Panc1 (cell line): ENCODE measurements at regions not wholly inside any gene's neighbourhood (a gene's known extent, or its start where the extent isn't known, plus 50 kb on each side); places are given as distances from the start of the nearest gene placed in this dataset.

ENCODE experiments used
- ATAC-seq: fragments of 200-7000 bp; cut with Tn5 transposase; 2 replicates; pipeline ENCODE4 v1.9.1; 2020; ENCODE audit warnings: mild to moderate bottlenecking, moderate library complexity
- BruUV-seq: library from RNA; stranded (reverse); fragments of 400-500 nt; replicated peaks from 2 replicates; lab custom pipeline; 2021; lab: Mats Ljungman, UMichigan
- CTCF ChIA-PET: fragments of 300-600 bp; sonication (Branson Sonifier 250); formaldehyde crosslinking; loops from one replicate; lab custom pipeline; 2022; ENCODE audit warnings: antibody characterized with exemption; lab: Charles Lee
- POLR2A ChIA-PET: fragments of 300-600 bp; sonication (Branson Sonifier 250); formaldehyde crosslinking; loops from one replicate; lab custom pipeline; 2022; ENCODE audit warnings: antibody characterized with exemption; lab: Charles Lee
- DNase-seq: peaks from one replicate; pipeline ENCODE4 v3.0.0-alpha.2; 2010; ENCODE audit warnings: low read depth, low spot score
- H3K27ac ChIP-seq: 2 replicates; pipeline ENCODE4 v1.5.1; 2011; ENCODE audit warnings: mild to moderate bottlenecking, low read length, inconsistent platforms
- H3K27me3 ChIP-seq: fragments of 200-500 bp; sonication (Bioruptor generic); 2 replicates; pipeline ENCODE4 v1.6.0; 2014; ENCODE audit warnings: low read length, inconsistent platforms; ENCODE audit not compliant: control insufficient read depth, insufficient read depth
- H3K36me3 ChIP-seq: fragments of 200-500 bp; sonication (Bioruptor generic); 2 replicates; pipeline ENCODE4 v1.5.1; 2014; ENCODE audit warnings: inconsistent platforms, mild to moderate bottlenecking, low read length, moderate library complexity; ENCODE audit not compliant: control insufficient read depth, insufficient read depth
- H3K4me1 ChIP-seq: 2 replicates; pipeline ENCODE4 v1.5.1; 2011; ENCODE audit warnings: inconsistent platforms, mild to moderate bottlenecking, low read length, moderate library complexity; ENCODE audit not compliant: control insufficient read depth, insufficient read depth
- H3K4me3 ChIP-seq, 2 experiments: 2 replicates each; pipeline ENCODE4 v1.5.1; 2011 to 2012; ENCODE audit warnings: low read depth in 2 of 2, low read length in 2 of 2, mild to moderate bottlenecking in 2 of 2, inconsistent platforms in 1 of 2, moderate library complexity in 1 of 2
- H3K9me3 ChIP-seq: fragments of 200-500 bp; sonication (Bioruptor generic); 2 replicates; pipeline ENCODE4 v1.5.1; 2014; ENCODE audit warnings: low read depth, mild to moderate bottlenecking, inconsistent platforms, low read length, moderate library complexity; ENCODE audit not compliant: control insufficient read depth, insufficient read depth
- POLR2AphosphoS5 ChIP-seq: IDR thresholded peaks from 2 replicates; pipeline ENCODE4 v1.6.1; 2012; ENCODE audit warnings: mild to moderate bottlenecking, low read depth, low read length, moderate library complexity
- SIN3A ChIP-seq: IDR thresholded peaks from 2 replicates; pipeline ENCODE4 v1.6.1; 2012; ENCODE audit warnings: low read depth, mild to moderate bottlenecking, low read length, moderate library complexity, borderline replicate concordance; ENCODE audit not compliant: insufficient read depth
- TCF7L2 ChIP-seq: IDR thresholded peaks from 2 replicates; pipeline ENCODE4 v1.6.1; 2011; ENCODE audit warnings: mild to moderate bottlenecking, low read depth, low read length, inconsistent platforms
- in situ Hi-C: cut with HindIII; loops from 2 replicates; pipeline ENCODE4 v1.10.0; 2016; ENCODE audit warnings: low sequenced_read_pairs, low pct_unique_long_range_greater_than_20kb
- intact Hi-C: fragments of 100-400 bp; cut with micrococcal nuclease; formaldehyde crosslinking; loops from one replicate; pipeline ENCODE4 v1.10.0; 2022; ENCODE audit not compliant: unreplicated experiment
- TF ChIP-seq, protein P1 (sequence below), 2 experiments: IDR thresholded peaks; 2 replicates each; pipeline ENCODE4 v1.6.1; 2011 to 2012; ENCODE audit warnings: low read depth in 2 of 2, control low read depth in 1 of 2, low read length in 1 of 2, mild to moderate bottlenecking in 1 of 2, moderate library complexity in 1 of 2; ENCODE audit not compliant: insufficient read depth in 1 of 2
- TF ChIP-seq, protein P2 (sequence below): fragments of 450-650 bp; IDR thresholded peaks from 2 replicates; pipeline ENCODE4 v1.5.1; 2017; ENCODE audit warnings: mild to moderate bottlenecking

DNA sequence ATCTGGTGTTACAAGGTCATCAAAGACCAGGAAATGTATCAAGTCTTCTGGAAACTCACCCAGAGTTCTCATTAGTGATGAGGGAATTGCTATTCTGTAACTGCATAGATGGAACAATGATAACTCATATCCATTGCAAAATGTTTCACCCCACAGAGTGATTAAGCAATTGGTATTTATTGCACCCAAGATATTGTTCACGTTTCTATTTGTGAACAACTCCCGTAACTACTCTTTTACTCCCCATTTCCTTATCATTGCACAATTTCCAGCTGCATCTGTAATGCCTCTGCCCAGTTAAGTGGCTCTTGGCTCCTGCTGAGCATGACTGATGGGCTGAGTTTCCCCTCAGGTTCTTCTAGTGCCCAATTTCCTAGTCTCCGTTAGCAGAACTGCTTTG, 108.7 kb upstream of the PRICKLE1 start:
- CTCF ChIA-PET, result no interaction called here
- POLR2A ChIA-PET, result no interaction called here
- no peaks in the 10 kb centered on the region for H3K27me3 ChIP-seq
- intact Hi-C loops, result no loop called here
- H3K4me3 ChIP-seq, result no peak overlapping the region
- H3K9me3 ChIP-seq, result no peaks in the 10 kb centered on the region
- in situ Hi-C loops, result no loop called here
- no peaks in the 10 kb centered on the region for H3K36me3 ChIP-seq
- no peak for DNase-seq
- H3K27ac ChIP-seq, result no peak overlapping the region
- BruUV-seq, result no TSS peak
- no peak for ATAC-seq
- TF ChIP-seq POLR2AphosphoS5, result no peak
- TF ChIP-seq TCF7L2, result no peak
- no peak for TF ChIP-seq SIN3A
- TF ChIP-seq, protein P1, sequence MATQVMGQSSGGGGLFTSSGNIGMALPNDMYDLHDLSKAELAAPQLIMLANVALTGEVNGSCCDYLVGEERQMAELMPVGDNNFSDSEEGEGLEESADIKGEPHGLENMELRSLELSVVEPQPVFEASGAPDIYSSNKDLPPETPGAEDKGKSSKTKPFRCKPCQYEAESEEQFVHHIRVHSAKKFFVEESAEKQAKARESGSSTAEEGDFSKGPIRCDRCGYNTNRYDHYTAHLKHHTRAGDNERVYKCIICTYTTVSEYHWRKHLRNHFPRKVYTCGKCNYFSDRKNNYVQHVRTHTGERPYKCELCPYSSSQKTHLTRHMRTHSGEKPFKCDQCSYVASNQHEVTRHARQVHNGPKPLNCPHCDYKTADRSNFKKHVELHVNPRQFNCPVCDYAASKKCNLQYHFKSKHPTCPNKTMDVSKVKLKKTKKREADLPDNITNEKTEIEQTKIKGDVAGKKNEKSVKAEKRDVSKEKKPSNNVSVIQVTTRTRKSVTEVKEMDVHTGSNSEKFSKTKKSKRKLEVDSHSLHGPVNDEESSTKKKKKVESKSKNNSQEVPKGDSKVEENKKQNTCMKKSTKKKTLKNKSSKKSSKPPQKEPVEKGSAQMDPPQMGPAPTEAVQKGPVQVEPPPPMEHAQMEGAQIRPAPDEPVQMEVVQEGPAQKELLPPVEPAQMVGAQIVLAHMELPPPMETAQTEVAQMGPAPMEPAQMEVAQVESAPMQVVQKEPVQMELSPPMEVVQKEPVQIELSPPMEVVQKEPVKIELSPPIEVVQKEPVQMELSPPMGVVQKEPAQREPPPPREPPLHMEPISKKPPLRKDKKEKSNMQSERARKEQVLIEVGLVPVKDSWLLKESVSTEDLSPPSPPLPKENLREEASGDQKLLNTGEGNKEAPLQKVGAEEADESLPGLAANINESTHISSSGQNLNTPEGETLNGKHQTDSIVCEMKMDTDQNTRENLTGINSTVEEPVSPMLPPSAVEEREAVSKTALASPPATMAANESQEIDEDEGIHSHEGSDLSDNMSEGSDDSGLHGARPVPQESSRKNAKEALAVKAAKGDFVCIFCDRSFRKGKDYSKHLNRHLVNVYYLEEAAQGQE (IDR thresholded peaks at IDR 0.05; ENCODE audit: insufficient read depth in 1 of 2, low read depth in 2 of 2, low read length in 1 of 2), result no peak
- TF ChIP-seq, protein P2, sequence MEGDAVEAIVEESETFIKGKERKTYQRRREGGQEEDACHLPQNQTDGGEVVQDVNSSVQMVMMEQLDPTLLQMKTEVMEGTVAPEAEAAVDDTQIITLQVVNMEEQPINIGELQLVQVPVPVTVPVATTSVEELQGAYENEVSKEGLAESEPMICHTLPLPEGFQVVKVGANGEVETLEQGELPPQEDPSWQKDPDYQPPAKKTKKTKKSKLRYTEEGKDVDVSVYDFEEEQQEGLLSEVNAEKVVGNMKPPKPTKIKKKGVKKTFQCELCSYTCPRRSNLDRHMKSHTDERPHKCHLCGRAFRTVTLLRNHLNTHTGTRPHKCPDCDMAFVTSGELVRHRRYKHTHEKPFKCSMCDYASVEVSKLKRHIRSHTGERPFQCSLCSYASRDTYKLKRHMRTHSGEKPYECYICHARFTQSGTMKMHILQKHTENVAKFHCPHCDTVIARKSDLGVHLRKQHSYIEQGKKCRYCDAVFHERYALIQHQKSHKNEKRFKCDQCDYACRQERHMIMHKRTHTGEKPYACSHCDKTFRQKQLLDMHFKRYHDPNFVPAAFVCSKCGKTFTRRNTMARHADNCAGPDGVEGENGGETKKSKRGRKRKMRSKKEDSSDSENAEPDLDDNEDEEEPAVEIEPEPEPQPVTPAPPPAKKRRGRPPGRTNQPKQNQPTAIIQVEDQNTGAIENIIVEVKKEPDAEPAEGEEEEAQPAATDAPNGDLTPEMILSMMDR, result no peak
- H3K4me1 ChIP-seq, result no peaks in the 10 kb centered on the region

DNA sequence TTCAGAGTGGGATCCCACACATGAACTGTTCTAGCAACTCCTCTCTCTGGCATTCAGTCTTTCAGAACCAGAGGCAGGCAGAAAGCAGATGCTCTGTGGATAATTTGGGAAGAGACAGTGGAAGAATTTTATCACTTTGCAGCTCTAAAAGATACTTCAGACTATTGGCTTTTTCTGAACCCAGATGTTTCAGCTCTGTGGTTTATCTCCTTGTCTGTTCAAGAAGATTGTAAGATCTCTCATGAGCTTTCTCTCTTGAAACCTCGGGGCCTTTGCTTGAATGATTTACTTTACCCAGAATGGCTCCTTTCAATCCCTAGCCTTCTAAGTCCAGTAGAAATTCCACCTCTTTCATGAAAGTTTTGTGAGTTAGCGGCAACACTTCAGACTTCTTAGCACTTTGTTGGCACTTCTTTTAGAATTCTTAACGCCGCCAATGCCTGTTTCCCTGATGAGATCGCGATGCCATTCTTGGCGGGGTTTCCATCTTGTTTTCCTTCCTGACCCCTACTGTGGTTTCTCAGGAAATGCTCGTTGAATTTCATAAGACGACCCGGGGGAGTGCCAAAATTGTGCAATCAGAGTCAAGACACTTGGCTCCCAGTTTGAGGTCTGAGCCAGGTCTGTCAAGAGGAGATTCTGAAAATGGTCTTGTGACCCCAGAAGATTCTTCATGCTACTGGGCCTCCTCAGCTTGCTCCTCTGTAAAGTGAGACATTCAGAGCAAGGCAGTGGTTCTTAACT, 107.0 kb upstream of the PRICKLE1 start:
- H3K9me3 ChIP-seq, result no peaks in the 10 kb centered on the region
- TF ChIP-seq POLR2AphosphoS5 (no peak), SIN3A (no peak), TCF7L2 (no peak)
- TF ChIP-seq, protein P2, result no peak
- TF ChIP-seq, protein P1 (IDR thresholded peaks at IDR 0.05; ENCODE audit: insufficient read depth in 1 of 2, low read depth in 2 of 2, low read length in 1 of 2), result no peak
- no TSS peak for BruUV-seq
- H3K36me3 ChIP-seq, result no peaks in the 10 kb centered on the region
- intact Hi-C loops (no loop called here), in situ Hi-C loops (no loop called here)
- no peaks in the 10 kb centered on the region for H3K4me1 ChIP-seq
- ChIA-PET CTCF (no interaction called here), POLR2A (no interaction called here)
- ATAC-seq (no peak), DNase-seq (no peak)
- no peak overlapping the region for H3K27ac ChIP-seq
- no peak overlapping the region for H3K4me3 ChIP-seq
- no peaks in the 10 kb centered on the region for H3K27me3 ChIP-seq
